HG03108 (cell line): ENCODE measurements at regions not wholly inside any gene's neighbourhood (a gene's known extent, or its start where the extent isn't known, plus 50 kb on each side); places are given as distances from the start of the nearest gene placed in this dataset.
"Not testable (repeated sequence)": the region's sequence is repeated elsewhere in the genome, so short reads cannot be mapped to it uniquely, and the experiment has no call there.

Experiments used
- ATAC-seq: cut with Tn5 transposase; IDR thresholded peaks from one replicate; pipeline ENCODE4 v1.9.1; 2021; ENCODE audit warnings: moderate library complexity; ENCODE audit not compliant: unreplicated experiment

GRCh38 chr10:84845628-84846261, 517.4 kb downstream of the CCSER2 start:
- ATAC-seq = no peak

- ATAC-seq = no peak
Observed at GRCh38 chr10:84846658-84847316, 518.4 kb downstream of the CCSER2 start.

- no peak for ATAC-seq
Observed at GRCh38 chr10:84848967-84849366, 520.6 kb downstream of the CCSER2 start.

GRCh38 chr10:84850826-84851225, 522.4 kb downstream of the CCSER2 start:
- no peak for ATAC-seq

GRCh38 chr10:84854439-84854838, 526.0 kb downstream of the CCSER2 start:
- no peak for ATAC-seq

- ATAC-seq = no peak
Observed at GRCh38 chr10:84860855-84861254, 532.5 kb downstream of the CCSER2 start.

GRCh38 chr10:84862551-84862950, 534.2 kb downstream of the CCSER2 start:
- no peak for ATAC-seq

- ATAC-seq = no peak
Observed at GRCh38 chr10:84863675-84864074, 535.3 kb downstream of the CCSER2 start.

GRCh38 chr10:84876116-84876999, 548.0 kb downstream of the CCSER2 start:
- no peak for ATAC-seq

- ATAC-seq = no peak
Observed at GRCh38 chr10:84879991-84880390, 551.6 kb downstream of the CCSER2 start.

GRCh38 chr10:84881696-84882095, 553.3 kb downstream of the CCSER2 start:
- not testable (repeated sequence) for ATAC-seq

GRCh38 chr10:84890706-84891105, 562.3 kb downstream of the CCSER2 start:
- ATAC-seq = no peak

- ATAC-seq = no peak
Observed at GRCh38 chr10:84891631-84892030, 563.2 kb downstream of the CCSER2 start.

GRCh38 chr10:84895541-84895940, 567.2 kb downstream of the CCSER2 start:
- no peak for ATAC-seq

- no peak for ATAC-seq
Observed at GRCh38 chr10:84896909-84897308, 568.5 kb downstream of the CCSER2 start.

GRCh38 chr10:84899268-84899667, 570.9 kb downstream of the CCSER2 start:
- ATAC-seq = no peak

GRCh38 chr10:84900141-84900540, 571.8 kb downstream of the CCSER2 start:
- no peak for ATAC-seq

- ATAC-seq = no peak
Observed at GRCh38 chr10:84901885-84902284, 573.5 kb downstream of the CCSER2 start.

- no peak for ATAC-seq
Observed at GRCh38 chr10:84902553-84902952, 574.2 kb downstream of the CCSER2 start.

GRCh38 chr10:84903320-84903719, 574.9 kb downstream of the CCSER2 start:
- no peak for ATAC-seq

- ATAC-seq = no peak
Observed at GRCh38 chr10:84907461-84908009, 579.1 kb downstream of the CCSER2 start.
